ENCODE measurements at regions not wholly inside any gene's neighbourhood (a gene's known extent, or its start where the extent isn't known, plus 50 kb on each side); places are given as distances from the start of the nearest gene placed in this dataset.

GRCh38 chr6:81655696-81656095 lies 96.8 kb downstream of the TENT5A start:
- DNase-seq (no peak), ATAC-seq (no peak)
- Histone ChIP-seq H3K4me1 (no peaks in the 10 kb centered on the region), H3K9me3 (no peaks in the 10 kb centered on the region), H3K36me3 (no peaks in the 10 kb centered on the region), H3K27ac (no peak overlapping the region), H3K27me3 (no peaks in the 10 kb centered on the region), H3K4me3 (no peak overlapping the region)
- TF ChIP-seq, protein P1, sequence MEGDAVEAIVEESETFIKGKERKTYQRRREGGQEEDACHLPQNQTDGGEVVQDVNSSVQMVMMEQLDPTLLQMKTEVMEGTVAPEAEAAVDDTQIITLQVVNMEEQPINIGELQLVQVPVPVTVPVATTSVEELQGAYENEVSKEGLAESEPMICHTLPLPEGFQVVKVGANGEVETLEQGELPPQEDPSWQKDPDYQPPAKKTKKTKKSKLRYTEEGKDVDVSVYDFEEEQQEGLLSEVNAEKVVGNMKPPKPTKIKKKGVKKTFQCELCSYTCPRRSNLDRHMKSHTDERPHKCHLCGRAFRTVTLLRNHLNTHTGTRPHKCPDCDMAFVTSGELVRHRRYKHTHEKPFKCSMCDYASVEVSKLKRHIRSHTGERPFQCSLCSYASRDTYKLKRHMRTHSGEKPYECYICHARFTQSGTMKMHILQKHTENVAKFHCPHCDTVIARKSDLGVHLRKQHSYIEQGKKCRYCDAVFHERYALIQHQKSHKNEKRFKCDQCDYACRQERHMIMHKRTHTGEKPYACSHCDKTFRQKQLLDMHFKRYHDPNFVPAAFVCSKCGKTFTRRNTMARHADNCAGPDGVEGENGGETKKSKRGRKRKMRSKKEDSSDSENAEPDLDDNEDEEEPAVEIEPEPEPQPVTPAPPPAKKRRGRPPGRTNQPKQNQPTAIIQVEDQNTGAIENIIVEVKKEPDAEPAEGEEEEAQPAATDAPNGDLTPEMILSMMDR (IDR thresholded peaks at IDR 0.05) = no peak
- 92 to 94% methylated on average over 2 of the region's 2 CpGs for WGBS, 2 donors
- intact Hi-C loops (cut with DNase I) = no loop called here

- 97 to 100% methylated on average over 2 of the region's 2 CpGs for WGBS, 2 donors
- H3K27ac ChIP-seq = no peak overlapping the region
- H3K4me1 ChIP-seq = no peaks in the 10 kb centered on the region
- ATAC-seq (no peak), DNase-seq (no peak)
- no peaks in the 10 kb centered on the region for H3K36me3 ChIP-seq
- intact Hi-C loops (cut with DNase I) = no loop called here
- peaks cover 0 to 6% (median 0%) of the 10 kb centered on the region in 11 donors for H3K9me3 ChIP-seq
- TF ChIP-seq, protein P1 (IDR thresholded peaks at IDR 0.05) = no peak
- H3K4me3 ChIP-seq = no peak overlapping the region
- no peaks in the 10 kb centered on the region for H3K27me3 ChIP-seq
These were observed 104.0 kb downstream of the TENT5A start for GRCh38 chr6:81648502-81648901.

DNA sequence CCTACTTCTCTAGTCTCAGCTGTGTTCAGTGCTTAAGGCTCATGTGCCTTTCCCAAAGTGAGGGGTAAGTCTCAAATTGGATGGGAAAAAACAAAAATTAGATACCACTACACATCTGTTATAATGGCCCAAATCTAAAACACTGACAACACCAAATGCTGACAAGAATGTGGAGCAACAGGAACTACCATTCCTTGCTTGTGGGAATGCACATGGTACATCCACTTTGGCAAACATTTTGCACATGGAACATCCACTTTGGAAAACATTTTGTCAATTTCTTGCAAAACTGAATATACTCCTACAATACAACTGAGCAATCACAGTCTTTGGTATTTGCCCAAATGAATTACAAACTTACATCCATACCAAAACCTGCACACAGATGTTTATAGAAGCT lies 109.3 kb downstream of the TENT5A start:
- H3K27me3 ChIP-seq = no peaks in the 10 kb centered on the region
- no peaks in the 10 kb centered on the region for H3K36me3 ChIP-seq
- H3K9me3 ChIP-seq = peaks cover 0 to 5% (median 0%) of the 10 kb centered on the region in 11 donors
- ATAC-seq (no peak), DNase-seq (no peak)
- TF ChIP-seq, protein P1 (IDR thresholded peaks at IDR 0.05) = no peak
- no peak overlapping the region for H3K27ac ChIP-seq
- no peak overlapping the region for H3K4me3 ChIP-seq
- intact Hi-C loops (cut with DNase I) = no loop called here
- no peaks in the 10 kb centered on the region for H3K4me1 ChIP-seq

DNA sequence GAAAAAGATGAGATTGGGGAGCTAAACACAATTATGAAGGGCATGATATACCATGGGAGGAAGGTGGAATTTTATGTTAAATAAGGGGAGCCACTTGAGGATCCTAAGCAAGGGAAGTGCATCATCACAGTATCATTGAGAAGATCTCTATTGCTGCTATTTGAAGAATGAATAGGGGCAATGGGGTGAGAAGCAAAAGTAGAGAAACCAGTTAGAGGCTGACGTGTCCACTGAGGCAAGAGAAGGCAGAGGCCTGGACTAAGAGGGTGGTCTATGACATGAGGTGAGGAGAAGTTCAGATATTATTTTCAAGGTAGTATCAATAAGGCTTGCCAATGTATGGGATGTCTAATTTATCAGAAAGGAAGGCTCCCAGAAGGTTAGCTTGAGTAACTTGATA lies 111.6 kb downstream of the TENT5A start:
- ATAC-seq (no peak), DNase-seq (no peak)
- TF ChIP-seq, protein P1 (IDR thresholded peaks at IDR 0.05) = no peak
- no peaks in the 10 kb centered on the region for H3K27me3 ChIP-seq
- H3K9me3 ChIP-seq = peaks cover 0 to 5% (median 0%) of the 10 kb centered on the region in 11 donors
- WGBS, 2 donors = 82 to 86% methylated on average over 1 of the region's 1 CpG
- intact Hi-C loops (cut with DNase I) = no loop called here
- no peaks in the 10 kb centered on the region for H3K4me1 ChIP-seq
- no peak overlapping the region for H3K4me3 ChIP-seq
- H3K36me3 ChIP-seq = no peaks in the 10 kb centered on the region
- no peak overlapping the region for H3K27ac ChIP-seq

DNA sequence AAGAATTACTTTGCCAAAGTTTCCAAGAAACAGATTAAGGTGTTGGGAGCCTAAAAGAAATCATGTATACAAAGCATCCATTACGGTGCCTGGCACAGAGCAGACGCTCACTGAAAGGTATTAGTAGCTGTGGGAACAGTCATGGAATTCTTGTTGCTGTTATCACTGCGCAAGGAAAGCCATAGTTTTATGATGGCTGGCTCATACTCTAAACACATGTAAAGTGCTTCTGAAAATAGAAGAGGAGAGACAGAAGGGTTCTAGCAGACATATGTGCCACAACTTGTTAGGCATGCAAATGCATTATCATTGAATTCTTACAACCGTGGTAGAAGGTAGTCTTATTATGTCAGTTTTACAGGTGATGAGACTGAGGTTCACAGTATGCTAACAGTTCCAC lies 112.4 kb downstream of the TENT5A start:
- no peak overlapping the region for H3K27ac ChIP-seq
- no peak for DNase-seq
- no peaks in the 10 kb centered on the region for H3K36me3 ChIP-seq
- ATAC-seq = no peak
- TF ChIP-seq, protein P1 (IDR thresholded peaks at IDR 0.05) = no peak
- H3K9me3 ChIP-seq = peaks cover 0 to 5% (median 0%) of the 10 kb centered on the region in 11 donors
- intact Hi-C loops (cut with DNase I) = no loop called here
- H3K4me3 ChIP-seq = no peak overlapping the region
- WGBS, 2 donors = 82 to 86% methylated on average over 4 of the region's 4 CpGs
- H3K27me3 ChIP-seq = no peaks in the 10 kb centered on the region
- H3K4me1 ChIP-seq = no peaks in the 10 kb centered on the region
